GM18907 (cell line): ENCODE measurements at regions not wholly inside any gene's neighbourhood (a gene's known extent, or its start where the extent isn't known, plus 50 kb on each side); places are given as distances from the start of the nearest gene placed in this dataset.

Source experiments
- ATAC-seq: cut with Tn5 transposase; IDR thresholded peaks from one replicate; pipeline ENCODE4 v1.9.1; 2021; ENCODE audit warnings: mild to moderate bottlenecking, moderate library complexity; ENCODE audit not compliant: unreplicated experiment

GRCh38 chr10:123449234-123449962 lies 216.8 kb upstream of the GPR26 start:
- no peak for ATAC-seq

GRCh38 chr10:123450956-123451605 lies 215.1 kb upstream of the GPR26 start:
- no peak for ATAC-seq

GRCh38 chr10:123451618-123452245 lies 214.4 kb upstream of the GPR26 start:
- no peak for ATAC-seq

- no peak for ATAC-seq
Observed at GRCh38 chr10:123454987-123455386, 211.2 kb upstream of the GPR26 start.

- ATAC-seq = no peak
Observed at GRCh38 chr10:123455861-123456260, 210.3 kb upstream of the GPR26 start.

- ATAC-seq = no peak
Observed at GRCh38 chr10:123458933-123459332, 207.2 kb upstream of the GPR26 start.

GRCh38 chr10:123459371-123460091 lies 206.6 kb upstream of the GPR26 start:
- ATAC-seq = no peak

- no peak for ATAC-seq
Observed at GRCh38 chr10:123462246-123462645, 203.9 kb upstream of the GPR26 start.

GRCh38 chr10:123462756-123463155 lies 203.4 kb upstream of the GPR26 start:
- no peak for ATAC-seq

- no peak for ATAC-seq
Observed at GRCh38 chr10:123463181-123463580, 203.0 kb upstream of the GPR26 start.

GRCh38 chr10:123463698-123464097 lies 202.5 kb upstream of the GPR26 start:
- no peak for ATAC-seq

- ATAC-seq = no peak
Observed at GRCh38 chr10:123464430-123465323, 201.5 kb upstream of the GPR26 start.

GRCh38 chr10:123470336-123470921 lies 195.7 kb upstream of the GPR26 start:
- ATAC-seq = no peak

GRCh38 chr10:123471811-123472210 lies 194.3 kb upstream of the GPR26 start:
- ATAC-seq = no peak

- no peak for ATAC-seq
Observed at GRCh38 chr10:123472606-123473005, 193.5 kb upstream of the GPR26 start.

- no peak for ATAC-seq
Observed at GRCh38 chr10:123474700-123475099, 191.5 kb upstream of the GPR26 start.

- no peak for ATAC-seq
Observed at GRCh38 chr10:123475466-123475865, 190.7 kb upstream of the GPR26 start.

GRCh38 chr10:123478116-123478515 lies 188.0 kb upstream of the GPR26 start:
- no peak for ATAC-seq

GRCh38 chr10:123479640-123480039 lies 186.5 kb upstream of the GPR26 start:
- ATAC-seq = no peak

GRCh38 chr10:123480344-123480743 lies 185.8 kb upstream of the GPR26 start:
- ATAC-seq = no peak
